Cardiac septum (tissue), 1 donor: ENCODE measurements at regions not wholly inside any gene's neighbourhood (a gene's known extent, or its start where the extent isn't known, plus 50 kb on each side); places are given as distances from the start of the nearest gene placed in this dataset.

Experiments used
- DNase-seq: peaks from one replicate; pipeline ENCODE4 v3.0.0-alpha.2; 2020; ENCODE audit warnings: low spot score
- intact Hi-C: fragments of 100-400 bp; cut with DNase I; formaldehyde crosslinking; loops from one replicate; pipeline ENCODE4 v1.14.0; 2022
- donor health status: DM: no; HTN: no; CAD: no.

DNA sequence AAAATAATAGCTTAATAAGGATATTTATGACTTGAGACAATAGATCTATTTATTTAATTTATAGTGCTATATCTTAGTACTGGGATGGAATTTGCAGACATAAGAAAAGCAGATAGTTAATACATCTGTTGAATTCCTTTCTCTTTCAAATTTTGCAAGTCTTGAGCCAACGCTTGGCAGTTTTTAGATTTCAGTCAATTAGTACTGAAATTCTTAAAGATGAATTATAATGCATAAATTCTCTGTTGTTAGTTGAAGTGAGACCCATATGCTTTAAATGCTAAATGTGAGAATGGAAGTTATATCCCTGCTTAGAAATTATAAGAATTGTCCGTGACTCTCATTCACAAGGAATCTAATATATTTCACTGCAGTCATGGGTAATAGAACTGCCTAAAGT lies 225.1 kb upstream of the ADGRB3 start:
- no peak for DNase-seq
- intact Hi-C loops, result no loop called here

DNA sequence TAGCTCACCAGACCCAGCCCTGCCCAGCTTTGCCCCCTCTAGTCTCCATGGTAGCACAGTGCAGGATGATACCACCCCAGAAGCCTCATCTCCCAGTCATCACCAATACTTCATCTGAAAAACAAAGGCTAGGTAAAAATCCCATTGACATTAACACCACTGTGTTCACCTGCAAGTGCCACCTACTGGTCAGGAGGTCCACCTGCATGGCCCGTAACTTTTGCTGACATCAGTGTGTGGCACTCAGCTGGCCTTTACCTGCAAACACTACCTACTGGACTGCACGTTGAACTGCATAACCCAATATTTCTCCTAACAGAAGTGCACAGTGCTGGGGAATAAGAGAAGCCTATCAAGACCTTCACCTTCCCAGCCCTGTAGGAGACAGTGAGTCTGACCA lies 234.7 kb upstream of the ADGRB3 start:
- intact Hi-C loops, result no loop called here
- DNase-seq, result no peak

DNA sequence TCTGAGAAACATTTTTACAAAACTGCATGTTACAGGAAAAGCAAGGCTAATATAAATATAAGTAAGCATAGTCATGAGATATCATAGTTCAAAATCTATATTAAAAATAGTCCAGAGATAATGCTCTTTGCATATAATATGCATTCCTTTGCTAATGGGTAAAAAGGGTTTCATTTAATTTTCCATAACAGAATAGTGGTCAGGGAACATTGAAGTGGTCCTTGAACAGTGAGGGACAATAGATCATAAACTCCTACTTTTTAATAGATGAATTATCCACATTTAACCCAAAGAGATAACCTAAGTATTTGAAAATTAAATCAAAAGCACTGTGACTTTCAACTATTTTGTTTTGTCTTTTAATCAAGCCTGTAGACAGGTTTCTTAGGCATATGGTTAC lies 243.1 kb upstream of the ADGRB3 start:
- no peak for DNase-seq
- intact Hi-C loops, result no loop called here

DNA sequence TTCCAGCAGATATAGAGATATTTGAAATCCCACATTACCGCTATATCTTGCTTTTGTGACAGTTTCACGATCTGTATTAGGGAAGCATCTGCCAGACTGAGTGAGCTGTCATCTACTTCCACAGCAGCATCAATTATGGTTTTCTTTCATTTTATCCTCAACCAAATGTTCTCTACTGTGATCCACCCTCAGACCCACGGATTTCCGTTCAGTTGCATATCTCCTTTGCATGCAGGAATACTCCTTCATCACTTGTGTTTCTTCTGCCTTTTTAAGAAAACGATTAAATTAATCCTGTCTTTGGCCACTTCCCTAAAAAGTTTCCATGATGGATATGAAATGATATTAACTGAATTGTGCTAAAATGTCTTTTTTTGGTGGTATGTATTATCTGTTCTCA lies 262.1 kb upstream of the ADGRB3 start:
- intact Hi-C loops, result no loop called here
- no peak for DNase-seq

DNA sequence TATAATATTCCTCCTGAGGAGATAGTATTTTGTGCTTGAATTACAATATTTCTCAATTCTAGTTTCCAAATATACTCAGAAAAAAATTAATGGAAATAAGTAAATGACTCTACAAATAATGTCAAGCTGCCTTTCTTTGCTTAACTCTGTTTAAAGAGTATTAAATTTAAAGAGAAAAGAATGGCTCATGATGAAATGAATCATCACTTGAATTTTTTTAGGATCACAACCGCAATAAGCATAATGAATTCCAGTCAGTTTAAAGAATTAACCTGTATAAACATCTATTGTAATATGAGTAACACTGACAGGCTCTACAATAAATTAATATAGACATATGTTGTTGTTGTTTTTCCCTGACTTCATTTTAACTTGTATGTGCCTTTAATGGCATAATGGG lies 266.2 kb upstream of the ADGRB3 start:
- intact Hi-C loops, result no loop called here
- no peak for DNase-seq

DNA sequence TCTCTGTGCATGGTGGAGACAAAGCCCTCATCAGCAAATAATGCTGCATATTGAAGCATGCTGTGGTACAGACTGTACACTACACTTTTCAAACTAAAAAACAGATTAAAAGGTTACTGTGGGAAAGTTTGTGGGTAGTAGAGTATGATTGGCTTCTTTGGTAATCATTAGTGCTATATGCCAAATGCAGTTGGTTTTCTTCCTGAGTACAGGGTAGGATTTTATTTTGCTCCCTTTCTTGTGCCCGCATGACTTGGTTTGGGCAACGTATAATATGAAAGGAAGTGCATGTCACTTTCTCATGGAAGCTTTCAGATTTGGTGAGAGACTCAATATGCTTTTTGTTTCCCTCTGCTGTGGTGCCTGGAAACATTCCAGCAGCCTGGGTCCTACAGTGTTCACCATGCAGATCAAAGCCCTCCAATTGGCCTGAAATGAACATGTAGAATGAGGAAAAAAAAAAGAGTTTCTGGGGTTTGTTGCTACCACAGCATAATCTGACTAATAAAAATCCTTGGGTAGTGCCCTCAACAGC lies 270.7 kb upstream of the ADGRB3 start:
- intact Hi-C loops, result no loop called here
- DNase-seq, result no peak

DNA sequence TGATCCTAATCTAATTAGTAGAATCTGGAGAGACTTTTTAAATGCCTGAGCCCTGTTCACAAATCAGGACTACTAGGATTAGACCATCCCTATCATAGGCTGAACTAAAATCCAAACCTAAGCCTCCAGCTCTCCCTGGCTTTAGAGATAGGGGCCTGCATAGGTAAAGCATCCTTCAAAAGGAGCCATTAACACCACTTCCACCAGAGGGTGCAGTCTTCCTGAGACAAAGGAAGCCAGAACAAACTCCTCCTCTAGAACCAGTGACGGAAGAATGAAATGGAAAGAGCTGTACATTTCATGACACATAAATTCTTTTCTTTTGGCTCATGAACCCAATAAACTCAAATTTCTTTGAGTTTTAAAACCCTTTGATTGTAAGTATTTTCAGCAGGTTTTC lies 291.2 kb upstream of the ADGRB3 start:
- no peak for DNase-seq
- intact Hi-C loops, result no loop called here

DNA sequence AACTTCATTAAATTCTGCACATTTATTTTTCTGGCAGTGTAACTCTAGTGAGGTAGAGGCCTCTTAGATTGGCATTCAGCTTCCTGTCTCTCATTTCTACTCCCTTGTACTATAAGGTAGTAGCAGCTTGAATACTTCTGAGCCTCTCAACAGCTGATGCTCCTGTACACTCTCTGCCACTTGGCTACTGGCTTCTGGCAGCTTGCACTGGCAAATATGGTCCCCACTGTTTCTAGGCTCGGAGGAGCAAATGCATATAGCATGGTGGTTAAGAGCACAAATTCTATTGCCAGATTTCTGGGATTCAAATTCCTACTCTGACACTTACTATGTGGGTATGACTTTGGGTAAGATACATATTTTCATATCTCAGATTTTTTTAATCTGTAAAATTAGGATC lies 292.8 kb upstream of the ADGRB3 start:
- DNase-seq, result no peak
- intact Hi-C loops, result no loop called here

DNA sequence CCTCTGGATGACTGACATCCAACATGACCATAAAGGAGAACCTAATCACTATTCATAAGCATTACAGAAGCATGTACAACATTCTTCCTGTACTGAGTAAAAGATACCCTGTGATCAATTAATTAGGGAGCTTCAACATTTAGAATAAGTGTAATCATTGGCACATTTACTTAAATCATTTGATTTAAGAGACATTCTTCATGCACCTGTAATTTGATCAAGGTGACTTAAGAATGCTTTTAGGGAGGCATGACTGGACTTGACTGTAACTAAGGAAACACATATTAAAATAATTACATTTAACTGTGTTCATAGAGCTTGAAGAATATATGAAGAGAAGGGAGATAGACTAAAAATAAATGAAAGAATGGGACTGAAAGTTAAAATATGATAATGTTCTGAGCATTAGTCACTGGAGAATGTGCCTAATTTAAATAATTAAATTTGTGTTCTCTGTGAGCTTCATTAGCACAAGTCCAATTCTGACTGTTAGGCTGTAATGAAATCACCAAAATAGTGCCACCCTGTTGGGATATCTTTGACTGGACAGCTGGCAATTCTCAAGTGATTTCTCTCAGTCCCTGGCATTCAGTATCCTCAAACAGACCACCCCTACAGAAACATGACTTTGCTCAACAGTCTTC lies 295.5 kb upstream of the ADGRB3 start:
- intact Hi-C loops, result no loop called here
- DNase-seq, result no peak

DNA sequence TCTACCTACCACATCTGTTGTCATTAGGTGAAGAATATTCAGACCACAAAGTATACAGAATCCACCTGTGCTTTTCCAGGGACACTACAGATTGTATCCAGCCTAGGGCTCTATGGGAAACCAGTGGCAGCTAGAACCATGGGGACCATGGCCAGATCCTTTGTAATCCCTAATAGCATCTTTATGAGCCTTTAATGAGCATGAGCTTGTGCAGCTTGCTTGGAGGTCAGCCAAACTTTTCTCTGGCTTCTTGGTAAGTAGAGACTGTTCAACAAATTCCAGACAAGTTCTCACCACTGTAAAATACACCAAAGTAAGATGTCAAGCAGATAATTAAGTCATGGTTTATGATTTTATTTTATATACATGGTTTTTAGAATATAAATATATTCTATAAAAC lies 301.6 kb upstream of the ADGRB3 start:
- DNase-seq, result no peak
- intact Hi-C loops, result no loop called here

DNA sequence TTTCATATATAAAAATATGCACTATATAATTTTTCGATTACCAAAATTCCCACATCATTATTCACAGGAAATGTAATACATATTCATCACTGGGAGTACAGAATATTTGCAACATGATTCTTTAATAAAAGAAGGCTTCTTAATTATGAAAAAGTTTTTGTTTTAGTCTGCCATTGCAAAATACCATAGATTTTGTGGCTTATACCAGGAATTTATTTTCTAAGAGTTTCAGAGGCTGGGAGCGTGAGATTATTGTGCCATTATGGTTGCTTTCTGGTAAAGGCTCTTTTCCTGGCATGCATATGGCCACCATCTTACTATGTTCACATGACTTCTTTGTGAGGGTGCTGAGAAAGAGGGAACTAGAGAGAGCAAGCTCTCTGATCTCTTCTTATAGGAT lies 306.9 kb upstream of the ADGRB3 start:
- no peak for DNase-seq
- intact Hi-C loops, result no loop called here

DNA sequence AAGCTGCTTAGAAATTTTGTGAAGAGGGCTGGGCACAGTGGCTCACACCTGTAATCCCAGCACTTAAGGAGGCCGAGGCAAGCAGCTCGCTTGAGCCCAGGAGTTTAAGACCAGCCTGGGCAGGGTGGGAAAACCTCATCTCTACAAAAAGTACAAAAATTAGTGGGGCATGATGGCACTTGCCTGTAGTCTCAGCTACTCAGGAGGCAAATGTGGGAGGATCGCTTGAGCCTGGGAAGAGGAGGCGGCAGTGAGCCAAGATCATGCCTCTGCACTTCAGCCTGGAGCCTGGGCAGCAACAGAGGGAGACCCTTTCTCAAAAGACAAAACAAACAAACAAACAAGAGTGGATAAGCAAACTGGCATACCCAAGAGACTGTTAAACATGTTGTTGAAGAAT lies 308.3 kb upstream of the ADGRB3 start:
- intact Hi-C loops, result no loop called here
- DNase-seq, result no peak

DNA sequence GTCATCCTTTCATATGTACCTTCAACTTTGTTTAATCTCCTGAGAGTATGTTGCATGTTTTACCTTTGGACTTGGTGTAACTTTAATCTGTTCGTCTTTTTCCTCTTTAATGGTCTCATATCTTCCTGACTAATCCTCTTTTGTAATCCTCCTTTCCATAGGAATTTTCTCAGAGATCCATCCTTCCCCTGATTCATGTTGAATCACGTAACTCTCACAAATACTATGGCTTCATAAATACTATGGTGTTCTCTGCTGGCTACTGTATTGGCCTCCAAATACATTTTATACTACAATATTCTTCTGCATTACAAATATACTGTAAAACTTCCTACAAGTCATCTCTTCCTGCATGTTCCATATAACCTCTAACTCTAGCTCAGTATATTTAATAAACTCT lies 317.7 kb upstream of the ADGRB3 start:
- no peak for DNase-seq
- intact Hi-C loops, result no loop called here

DNA sequence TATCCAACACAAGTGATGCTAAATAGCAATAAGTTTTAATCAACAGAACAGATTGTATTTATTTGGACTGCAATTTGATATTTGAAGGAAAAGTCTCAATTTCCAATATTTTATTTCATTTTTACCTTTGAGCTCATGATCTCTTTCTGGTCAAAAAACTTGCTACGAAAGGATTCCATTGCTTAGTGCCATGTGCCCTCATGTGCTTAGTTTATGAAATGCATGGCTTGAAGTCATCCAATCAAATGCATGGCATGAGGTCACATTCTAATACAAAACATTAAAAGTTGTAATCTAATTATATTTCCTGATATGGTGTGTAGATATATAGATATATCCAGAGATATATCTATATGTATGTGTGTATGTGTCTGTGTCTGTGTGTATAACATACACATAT lies 321.2 kb upstream of the ADGRB3 start:
- no peak for DNase-seq
- intact Hi-C loops, result no loop called here

DNA sequence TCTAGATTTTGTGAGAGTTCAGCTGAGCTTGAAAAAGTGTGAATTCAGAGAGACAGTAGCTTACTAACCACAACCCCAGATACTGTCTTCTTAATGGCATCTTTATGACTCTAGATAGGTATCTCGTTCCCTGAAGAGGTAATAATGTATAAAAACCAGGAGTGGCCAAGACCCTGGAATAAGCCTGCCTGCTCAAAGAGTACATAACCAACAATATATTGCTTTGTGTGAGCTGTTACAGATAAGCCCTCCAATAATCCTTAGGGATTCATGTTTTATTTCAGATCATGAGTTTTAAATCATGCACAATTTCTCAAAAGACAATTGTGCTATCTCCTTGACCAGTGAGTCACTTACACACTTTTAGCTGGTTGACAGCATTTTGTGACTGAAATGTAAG lies 327.8 kb upstream of the ADGRB3 start:
- intact Hi-C loops, result no loop called here
- DNase-seq, result no peak

DNA sequence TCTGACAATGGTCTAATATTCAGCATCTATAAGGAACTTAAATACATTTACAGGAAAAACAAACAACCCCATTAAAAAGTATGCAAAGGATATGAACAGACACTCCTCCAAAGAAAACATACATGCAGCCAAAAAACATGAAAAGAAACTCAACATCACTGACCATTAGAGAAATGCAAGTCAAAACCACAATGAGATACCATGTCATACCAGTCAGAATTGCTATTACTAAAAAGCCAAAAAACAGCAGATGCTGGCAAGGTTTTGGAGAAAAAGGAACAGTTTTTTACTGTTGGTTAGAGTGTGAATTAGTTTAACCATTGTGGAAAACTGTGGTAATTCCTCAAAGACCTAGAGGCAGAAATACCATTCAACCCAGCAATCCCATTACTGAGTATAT lies 339.0 kb upstream of the ADGRB3 start:
- intact Hi-C loops, result no loop called here
- no peak for DNase-seq

DNA sequence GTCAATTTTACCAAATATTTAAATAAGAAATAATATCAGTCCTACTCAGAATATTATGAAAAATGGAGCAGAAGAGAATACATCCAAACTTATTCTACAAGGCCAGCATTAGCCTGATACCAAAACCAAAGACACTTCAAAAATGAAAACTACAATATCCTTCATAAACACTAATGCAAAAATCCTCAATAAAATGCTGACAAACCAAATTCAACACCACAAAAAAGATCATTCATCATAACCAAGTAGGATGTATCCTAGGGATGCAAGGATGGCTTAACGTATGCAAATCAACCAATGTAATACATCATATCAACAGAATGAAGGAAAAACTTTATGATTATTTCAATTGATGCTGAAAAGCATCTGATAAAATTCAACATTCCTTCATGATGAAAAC lies 352.4 kb upstream of the ADGRB3 start:
- intact Hi-C loops, result no loop called here
- no peak for DNase-seq

DNA sequence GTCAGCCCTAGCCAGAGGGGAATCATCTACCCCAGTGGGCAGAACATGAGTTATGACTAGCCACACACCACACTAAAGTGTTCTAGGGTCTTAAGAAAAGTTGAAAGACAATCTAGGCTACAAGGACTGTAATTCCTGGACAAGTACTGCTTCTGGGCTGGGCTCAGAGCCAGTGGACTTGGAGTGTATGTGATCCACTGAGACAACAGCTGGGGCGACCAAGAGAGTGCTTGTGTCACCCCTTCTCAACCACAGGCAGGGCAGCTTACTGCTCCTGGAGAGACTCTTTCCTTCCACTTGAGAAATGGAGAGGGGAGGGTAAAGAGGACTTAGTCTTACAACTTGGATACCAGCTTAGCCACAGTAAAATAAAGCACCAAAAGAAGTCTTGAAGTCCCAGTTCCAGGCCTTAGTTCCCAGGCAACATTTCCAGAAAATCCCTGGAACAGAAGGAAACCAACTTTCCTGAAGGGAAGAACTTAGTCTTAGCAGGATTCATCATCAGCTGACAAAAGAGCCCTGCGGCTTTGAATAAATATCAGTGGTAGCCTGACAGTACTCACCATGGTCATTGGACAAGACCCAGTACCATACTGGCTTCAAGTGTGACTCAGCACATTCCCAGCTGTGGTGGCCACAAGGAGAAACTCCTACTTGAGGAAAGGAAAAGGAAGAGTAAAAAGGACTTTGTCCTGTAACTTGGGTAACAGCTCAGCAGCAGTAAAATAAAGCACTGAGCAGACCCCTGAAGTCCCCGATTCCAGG lies 355.1 kb upstream of the ADGRB3 start:
- intact Hi-C loops, result no loop called here
- no peak for DNase-seq

DNA sequence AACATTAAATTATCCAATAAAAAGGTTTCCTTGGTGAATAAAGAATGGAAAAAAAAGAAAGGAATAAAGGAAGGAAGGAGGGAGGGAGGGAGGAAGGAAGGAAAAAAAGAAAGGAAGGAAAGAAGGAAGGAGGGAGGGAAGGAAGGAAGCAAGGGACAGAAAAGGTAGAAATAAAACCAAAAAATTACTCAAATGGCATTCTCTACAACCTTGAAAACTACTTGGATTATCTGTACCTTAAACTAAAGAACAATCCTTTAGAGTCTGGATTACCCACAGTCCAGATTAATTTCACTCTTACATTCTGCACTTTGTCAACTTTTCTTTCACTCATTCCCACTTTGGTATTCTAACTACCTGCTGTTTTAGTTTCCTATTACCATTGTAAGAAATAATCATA lies 361.8 kb upstream of the ADGRB3 start:
- no peak for DNase-seq
- intact Hi-C loops, result no loop called here

DNA sequence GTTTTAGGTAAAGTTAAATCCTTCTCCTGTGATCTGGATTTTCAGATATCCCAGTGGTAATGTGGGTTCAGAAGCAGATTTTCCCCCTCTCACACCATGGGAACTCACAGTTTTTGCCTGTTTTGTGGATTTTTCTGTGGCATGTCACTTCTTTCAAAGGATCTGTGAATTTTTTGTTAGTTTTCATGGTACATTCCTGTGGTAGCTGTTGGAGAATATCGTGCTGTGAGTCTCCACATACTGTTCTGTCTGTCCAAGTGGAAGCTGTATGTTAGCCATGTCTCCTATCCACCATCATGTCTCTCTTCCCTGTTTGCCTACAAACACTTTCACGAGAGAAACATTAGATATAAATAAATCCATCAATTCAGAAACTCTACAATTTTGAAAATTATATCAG lies 378.7 kb upstream of the ADGRB3 start:
- intact Hi-C loops, result no loop called here
- no peak for DNase-seq

DNA sequence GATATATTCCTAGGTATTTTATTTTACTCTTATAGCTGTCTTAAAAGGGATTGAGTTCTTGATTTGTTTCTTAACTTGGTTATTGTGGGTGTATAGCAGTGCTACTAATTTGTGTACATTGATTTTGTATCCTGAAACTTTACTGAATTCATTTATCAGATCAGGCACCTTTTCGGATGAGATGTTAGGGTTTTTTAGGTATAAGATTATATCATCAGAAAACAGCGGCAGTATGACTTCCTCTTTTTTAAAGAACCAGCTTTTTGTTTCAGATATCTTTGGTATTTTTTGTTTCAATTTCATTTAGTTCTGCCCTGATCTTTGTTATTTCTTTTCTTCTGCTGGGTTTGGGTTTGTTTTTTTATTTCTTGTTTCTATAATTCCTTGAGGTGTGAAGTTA lies 382.4 kb upstream of the ADGRB3 start:
- no peak for DNase-seq

DNA sequence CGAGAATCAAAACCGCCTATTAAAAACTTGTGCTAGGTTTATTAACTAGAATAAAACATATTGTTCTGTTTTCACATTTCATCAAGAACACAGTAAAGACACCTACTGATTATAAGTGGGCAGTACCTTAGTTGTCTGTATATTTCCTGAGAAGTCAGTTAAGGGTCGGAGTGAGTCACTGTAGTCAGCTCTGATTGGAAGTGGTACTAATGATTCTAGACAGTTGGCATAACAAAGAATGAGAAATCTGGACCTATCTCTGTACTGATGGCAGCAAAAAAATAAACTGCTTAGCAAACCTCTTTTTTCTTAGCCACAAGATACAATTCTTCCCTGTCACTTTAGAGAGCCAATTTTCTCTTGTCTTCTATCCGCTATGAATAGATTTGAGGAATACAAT lies 387.3 kb upstream of the ADGRB3 start:
- no peak for DNase-seq
- intact Hi-C loops, result no loop called here

More for the DNA sequence above, 382.4 kb upstream of the ADGRB3 start:
- intact Hi-C loops, result no loop called here
